NCI-H146 (cell line): ENCODE measurements at regions not wholly inside any gene's neighbourhood (a gene's known extent, or its start where the extent isn't known, plus 50 kb on each side); places are given as distances from the start of the nearest gene placed in this dataset.
"Not testable (repeated sequence)": the region's sequence is repeated elsewhere in the genome, so short reads cannot be mapped to it uniquely, and the experiment has no call there.

ENCODE experiments used
- DNase-seq: peaks from one replicate; lab custom pipeline; 2025; lab: John Stamatoyannopoulos, UW

GRCh38 chr20:7790189-7790588, 150.1 kb downstream of the HAO1 start:
- no peak for DNase-seq

GRCh38 chr20:7792150-7792869, 147.9 kb downstream of the HAO1 start:
- DNase-seq = no peak

GRCh38 chr20:7798176-7798575, 142.1 kb downstream of the HAO1 start:
- DNase-seq = no peak

- DNase-seq = no peak
Observed at GRCh38 chr20:7799862-7800261, 140.4 kb downstream of the HAO1 start.

GRCh38 chr20:7803411-7804151, 136.7 kb downstream of the HAO1 start:
- not testable (repeated sequence) for DNase-seq

- DNase-seq = no peak
Observed at GRCh38 chr20:7806831-7807230, 133.4 kb downstream of the HAO1 start.

GRCh38 chr20:7817286-7817685, 123.0 kb downstream of the HAO1 start:
- DNase-seq = no peak

GRCh38 chr20:7818477-7818876, 121.8 kb downstream of the HAO1 start:
- DNase-seq = no peak

GRCh38 chr20:7820897-7821296, 119.4 kb downstream of the HAO1 start:
- no peak for DNase-seq

- no peak for DNase-seq
Observed at GRCh38 chr20:7822772-7823171, 117.5 kb downstream of the HAO1 start.

GRCh38 chr20:7828437-7828836, 111.8 kb downstream of the HAO1 start:
- DNase-seq = no peak

- DNase-seq = no peak
Observed at GRCh38 chr20:7829031-7829430, 111.2 kb downstream of the HAO1 start.

- DNase-seq = no peak
Observed at GRCh38 chr20:7829776-7830175, 110.5 kb downstream of the HAO1 start.
